ENCODE measurements at regions not wholly inside any gene's neighbourhood (a gene's known extent, or its start where the extent isn't known, plus 50 kb on each side); places are given as distances from the start of the nearest gene placed in this dataset.
A peak's percentile ranks its signal among the peaks of the same experiment; 100 is the strongest.
"Not testable (repeated sequence)": the region's sequence is repeated elsewhere in the genome, so short reads cannot be mapped to it uniquely, and the experiment has no call there.

DNA sequence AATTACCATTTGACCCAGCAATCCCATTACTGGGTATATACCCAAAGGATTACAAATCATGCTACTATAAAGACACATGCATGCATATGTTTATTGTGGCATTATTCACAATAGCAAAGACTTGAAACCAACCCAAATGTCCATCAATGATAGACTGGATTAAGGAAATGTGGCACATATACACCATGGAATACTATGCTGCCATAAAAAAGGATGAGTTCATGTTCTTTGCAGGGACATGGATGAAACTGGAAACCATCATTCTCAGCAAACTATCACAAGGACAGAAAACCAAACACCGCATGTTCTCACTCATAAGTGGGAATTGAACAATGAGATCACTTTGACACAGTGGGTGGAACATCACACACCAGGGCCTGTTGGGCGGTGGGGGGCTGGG lies 83.9 kb upstream of the MAP3K1 start:
- DNase-seq, result not testable (repeated sequence)

DNA sequence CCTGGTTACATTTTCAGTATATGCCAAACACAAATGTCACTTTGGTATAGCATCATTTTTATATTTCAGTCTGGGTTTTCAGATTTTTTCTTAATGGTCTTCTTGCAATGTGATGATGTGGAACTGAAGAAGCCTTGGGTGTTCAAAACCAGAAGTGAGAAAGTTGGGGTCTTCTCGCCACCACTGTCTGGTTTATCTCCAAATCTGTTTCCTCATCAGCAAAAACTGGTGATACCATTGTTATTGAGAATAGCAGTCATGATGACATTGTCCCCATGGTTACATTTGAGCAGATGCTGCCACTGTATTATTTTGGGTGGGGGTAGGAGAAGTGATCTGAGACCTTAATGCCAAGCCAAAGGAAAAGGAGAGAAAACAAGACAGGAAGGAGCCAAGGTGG lies 85.9 kb upstream of the MAP3K1 start:
- DNase-seq, result no peak

DNA sequence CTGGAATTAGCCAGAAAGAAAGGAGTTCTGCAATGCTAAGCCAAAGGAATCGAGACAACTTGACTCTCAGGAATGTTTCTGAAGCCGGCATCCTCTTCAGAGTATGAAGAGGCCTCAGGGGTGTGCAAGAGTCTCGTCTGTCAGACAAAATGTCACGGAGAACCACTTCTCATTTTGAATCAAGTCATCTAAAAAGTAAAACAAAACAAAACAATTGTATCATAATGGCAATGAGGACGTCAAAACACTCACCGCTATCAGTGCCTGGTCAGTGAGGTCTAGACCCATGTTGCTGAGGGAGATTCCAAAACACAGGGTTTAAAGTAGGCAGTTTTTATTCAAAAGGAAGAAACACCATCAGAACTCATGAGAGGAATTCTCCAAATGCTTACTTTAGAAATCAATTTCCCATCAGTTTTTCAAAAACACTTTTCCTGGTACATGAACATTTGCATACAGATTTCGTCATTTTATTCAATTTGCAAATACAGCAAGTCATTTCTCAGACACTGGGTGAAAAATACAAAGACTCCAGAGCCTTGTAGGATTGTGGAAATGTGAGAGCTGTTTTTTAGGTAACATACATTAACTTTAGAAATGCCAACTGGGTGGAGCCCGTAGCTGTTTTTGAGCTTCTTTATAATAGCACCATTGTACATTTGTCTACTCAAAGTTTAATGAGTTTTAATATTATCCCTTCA lies 89.5 kb upstream of the MAP3K1 start:
- peak; percentile 39 to 66 for DNase-seq

DNA sequence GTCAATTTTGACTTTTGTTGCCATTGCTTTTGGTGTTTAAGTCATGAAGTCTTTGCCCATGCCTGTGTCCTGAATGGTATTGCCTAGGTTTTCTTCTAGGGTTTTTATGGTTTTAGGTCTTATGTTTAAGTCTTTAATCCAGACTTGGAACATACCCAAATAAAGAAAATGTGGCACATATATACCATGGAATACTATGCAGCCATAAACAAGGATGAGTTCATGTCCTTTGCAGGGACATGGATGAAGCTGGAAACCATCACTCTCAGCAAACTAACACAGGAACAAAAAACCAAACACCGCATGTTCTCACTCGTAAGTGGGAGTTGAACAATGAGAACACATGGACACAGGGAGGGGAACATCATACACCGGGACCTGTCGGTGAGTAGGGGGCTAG lies 90.5 kb upstream of the MAP3K1 start:
- not testable (repeated sequence) for DNase-seq

DNA sequence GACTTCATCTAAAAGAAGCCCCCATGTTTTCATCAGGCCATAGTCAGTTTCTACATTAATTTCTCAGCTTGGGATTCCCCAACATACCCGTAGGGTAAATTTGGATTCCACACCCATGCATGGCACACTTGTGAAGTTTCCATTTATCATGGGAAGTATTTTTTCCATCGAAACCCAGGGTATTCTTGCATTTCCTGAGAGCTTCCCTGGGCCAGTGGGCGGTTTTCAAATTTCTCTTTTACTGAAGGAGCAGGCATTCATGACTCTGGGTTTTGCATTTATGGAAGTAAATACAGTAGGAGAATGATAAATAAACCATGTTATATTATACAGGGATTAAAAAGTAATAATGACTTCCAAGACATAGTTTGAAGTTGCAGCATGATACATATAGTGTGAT lies 93.0 kb upstream of the MAP3K1 start:
- DNase-seq, result peak in 1 of 2 donors; percentile 32

DNA sequence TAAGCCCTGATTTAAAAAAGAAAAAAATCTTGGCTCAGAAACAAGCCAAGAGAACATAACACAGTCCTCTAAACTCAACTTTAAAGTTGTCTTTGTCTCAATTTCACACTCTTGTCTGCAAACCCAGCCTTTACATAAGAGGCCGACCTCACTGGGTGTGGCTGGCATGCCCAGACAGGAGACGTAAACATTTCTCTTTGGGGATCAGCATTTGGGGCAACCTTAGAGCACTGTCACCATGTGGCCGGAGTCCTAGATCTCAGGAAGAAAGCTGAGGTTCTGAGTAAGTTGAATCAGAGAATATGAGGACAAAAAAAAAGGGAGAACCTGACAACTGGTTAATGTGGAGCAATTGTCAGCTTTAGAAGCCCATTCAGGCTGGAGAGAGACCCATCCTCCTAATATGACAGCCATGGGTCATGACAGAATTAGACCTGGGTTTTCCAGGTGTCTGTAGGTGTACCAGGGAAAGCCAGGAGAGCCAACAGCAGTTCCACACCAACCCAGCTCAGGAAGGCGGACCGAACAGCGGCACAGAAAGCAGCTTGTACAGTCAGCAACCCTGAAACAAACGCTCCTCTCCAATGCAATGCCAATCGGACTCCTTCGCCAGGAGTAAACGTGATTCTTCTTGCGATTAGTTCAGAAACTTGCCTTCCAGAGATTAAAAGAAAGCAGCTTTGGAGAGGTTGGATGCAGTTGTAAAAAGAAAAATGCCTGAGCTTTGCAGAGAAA lies 97.9 kb upstream of the MAP3K1 start:
- no peak for DNase-seq

DNA sequence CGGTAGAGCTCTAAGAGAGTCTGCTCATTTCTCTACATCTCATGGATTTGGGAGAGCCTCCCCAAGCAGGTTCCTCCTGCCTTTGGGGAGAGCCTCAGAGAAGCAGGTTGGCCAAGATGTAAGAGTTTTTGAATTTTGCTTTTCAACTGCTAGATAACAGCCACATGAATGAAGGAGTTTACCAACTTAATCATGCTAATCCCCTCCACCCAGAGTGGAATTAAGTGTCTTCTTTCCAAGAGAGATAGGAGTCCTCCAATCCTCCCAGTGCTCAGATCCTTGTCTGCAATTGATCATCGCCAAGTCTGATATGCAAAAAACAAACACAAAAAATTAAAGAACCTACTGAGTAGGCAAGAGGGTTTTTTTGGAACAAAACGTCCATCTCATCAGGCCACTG lies 99.4 kb upstream of the MAP3K1 start:
- no peak for DNase-seq

DNA sequence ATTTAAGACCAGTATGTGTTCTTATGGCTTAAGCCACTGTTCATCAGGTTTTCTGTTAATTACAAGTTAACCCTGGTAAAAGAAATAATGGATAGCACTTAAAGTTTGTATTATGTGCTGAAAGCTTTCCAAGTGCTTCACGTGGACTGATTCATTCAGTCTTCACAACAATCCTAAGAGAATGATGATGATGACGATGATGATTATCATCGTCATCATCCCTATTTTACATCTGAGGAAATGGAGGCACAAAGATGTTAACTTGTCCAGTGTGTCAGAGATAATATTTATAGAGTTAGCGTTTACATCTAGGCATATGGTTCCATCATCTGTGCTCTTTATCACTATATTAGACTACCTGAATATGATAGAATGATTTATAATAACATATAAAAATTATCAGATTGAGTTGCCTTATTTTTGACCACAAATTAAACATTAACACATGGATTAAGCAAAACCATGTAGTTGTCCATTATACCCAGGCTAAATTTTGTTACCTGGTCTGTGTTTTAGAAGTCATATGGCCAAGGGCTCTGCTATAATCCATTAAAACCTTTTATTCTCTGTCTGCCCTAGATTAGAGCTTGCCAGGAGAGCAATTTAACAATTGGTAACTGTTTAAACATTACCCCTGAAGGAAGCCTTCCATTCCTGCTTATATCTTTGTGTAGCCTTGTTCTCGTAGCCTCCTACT lies 102.3 kb upstream of the MAP3K1 start:
- no peak for DNase-seq

DNA sequence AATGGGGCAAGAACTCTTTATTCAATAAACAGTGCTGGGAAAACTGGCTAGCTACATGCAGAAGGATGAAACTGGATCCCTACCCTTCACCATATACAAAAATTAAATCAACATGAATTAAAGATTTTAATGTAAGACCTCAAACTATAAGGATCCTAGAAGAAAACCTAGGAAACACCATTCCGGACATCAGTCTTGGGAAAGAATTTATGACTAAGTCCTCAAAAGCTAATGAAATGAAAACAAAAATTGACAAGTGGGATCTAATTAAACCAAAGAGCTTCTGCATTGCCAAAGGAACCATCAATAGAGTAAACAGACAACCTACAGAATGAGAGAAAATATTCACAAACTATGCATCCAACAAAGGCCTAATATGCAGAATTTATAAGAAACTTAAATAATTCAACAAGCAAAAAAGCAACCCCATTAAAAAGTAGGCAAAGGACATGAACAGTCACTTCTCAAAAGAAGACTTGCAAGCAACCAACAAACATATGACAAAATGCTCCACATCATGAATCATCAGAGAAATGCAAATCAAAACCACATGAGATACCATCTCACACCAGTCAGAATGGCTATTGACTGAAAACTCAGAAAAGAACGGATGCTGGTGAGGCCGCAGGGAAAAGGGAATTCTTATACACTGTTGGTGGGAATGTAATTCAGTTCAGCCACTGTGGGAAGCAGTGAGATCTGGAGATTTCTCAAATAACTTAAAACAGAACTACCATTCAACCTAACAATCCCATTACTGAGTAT lies 104.3 kb upstream of the MAP3K1 start:
- DNase-seq, result no peak

DNA sequence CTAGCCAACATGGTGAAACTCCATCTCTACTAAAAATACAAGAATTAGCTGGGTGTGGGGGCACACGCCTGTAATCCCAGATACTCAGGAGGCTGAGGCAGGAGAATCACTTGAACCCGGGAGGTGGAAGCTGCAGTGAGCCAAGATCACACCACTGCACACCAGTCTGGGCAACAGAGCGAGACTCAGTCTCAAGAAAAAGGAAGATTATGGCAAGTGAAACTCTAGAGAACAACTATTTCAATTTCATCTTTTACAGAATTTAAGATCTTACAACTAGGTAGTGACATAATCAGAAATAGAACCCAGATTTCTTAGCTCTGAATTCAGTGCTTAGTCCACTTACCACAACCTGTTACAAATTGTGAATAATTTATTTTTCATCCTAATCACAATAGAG lies 108.8 kb upstream of the MAP3K1 start:
- no peak for DNase-seq

DNA sequence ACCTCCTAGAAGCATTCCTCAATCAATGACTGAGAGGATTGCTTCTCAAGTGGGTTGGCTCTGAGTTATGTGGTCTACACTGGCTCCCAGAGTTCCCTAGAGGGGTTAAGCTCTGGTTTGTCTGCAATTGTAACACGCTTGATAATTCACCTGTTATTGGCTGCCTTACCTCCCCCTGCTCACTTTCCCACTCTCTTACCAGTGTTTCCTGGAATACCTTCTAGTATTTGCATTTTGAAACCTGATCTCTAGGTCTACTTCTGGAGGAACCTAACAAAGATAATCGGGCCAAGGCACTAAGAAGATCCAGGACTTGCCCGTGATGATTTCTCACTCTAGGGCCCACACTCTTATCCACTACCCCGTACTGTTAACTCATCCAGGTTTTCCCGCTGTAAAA lies 110.1 kb upstream of the MAP3K1 start:
- no peak for DNase-seq

DNA sequence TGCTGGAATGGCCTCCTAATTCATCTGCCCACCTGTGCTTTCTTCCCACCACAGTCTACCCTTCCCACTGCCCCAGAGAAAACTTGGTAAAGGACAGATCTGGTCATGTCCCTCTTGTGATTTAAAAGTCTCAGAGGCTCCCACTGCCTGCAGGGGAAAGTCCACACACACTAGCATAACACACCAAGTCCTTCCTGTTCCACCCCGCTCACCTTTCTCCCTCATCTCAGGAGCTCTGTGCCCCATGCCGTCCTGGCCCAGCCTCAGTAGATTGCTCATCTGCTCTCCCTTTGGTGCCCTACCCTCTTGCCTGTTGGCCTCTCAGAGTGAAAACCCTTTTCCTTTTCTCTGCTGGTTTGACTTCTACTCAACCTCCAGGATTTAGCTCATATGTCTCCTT lies 111.4 kb upstream of the MAP3K1 start:
- DNase-seq, result no peak

DNA sequence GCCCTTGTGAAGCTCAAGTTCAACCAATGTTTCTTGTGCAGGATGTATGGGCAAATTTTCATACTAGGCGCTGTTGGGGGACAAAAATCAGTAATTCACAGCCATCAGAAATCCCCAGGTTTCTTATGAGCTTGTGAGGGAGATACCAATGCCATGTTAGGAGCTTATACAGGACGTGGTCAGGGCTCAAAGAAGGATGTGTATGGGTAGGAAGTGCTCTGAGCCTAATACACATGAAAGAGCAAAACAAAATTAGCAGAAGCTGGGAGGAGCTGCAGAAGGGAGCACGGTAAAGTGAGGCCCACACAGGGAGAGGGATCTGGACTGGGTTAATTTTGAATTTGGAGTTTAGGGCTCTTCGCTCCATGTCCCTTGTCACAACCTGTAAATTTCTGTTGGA lies 114.6 kb upstream of the MAP3K1 start:
- DNase-seq, result no peak

DNA sequence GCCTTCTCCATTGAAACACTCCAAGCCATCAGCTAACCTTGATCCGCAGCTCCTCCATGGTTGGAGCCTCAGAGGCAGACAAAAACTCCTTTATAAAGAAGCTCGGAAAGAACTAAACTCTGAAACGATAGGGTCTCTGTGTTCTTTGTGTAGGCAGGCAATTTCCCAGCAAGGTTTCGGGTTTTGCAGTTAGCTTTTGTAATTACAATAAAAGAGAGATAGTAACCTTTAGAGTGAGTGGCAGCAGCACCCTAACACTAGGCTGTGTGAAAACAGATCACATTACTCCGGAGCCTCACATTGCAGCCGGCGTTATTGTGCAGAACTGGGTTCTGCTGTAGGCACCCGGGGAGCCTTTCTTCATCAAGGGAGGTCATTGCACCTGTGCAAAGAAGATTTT lies 115.8 kb upstream of the MAP3K1 start:
- no peak for DNase-seq

DNA sequence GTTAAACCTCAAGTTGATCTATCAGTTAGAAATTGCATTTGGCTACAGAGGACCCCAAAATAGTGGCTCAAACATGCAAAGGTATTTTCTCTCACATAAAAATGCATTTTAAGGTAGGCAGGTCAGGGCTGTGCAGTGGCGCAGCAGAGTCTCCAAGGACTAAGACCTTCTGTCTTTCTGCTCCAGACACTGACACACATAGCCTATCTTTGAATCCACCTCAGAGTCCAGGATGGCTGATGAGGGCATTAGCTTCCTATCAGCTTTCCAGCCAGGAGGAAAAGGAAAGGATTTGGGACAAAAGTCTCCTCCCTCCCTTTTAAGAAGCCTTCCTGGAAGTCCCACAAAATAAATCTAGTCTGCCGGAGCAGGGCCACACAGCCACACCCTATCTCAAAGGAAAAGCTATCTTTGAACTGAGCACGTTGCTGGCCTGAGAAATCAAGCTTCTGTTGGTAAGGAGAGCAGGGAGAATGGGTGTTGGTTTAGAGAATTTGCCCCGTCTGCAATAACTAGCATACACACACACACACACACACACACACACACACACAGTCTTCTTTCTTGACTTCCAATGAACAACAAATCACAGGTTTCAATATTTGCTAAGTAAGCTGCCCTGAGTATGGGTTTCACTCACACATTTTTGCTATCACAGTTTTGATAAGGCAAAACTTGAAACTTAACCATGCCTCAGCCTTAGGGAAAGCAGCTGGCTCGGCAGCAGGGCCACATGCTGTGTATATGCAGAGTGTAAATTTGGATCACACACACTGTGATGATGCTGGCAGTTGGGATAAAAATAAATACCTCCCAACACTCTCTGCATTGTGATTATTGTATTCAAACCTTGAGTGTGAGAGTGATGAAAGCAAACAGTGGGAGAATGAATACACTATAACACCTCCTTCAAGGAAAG lies 116.6 kb upstream of the MAP3K1 start:
- DNase-seq, result no peak

DNA sequence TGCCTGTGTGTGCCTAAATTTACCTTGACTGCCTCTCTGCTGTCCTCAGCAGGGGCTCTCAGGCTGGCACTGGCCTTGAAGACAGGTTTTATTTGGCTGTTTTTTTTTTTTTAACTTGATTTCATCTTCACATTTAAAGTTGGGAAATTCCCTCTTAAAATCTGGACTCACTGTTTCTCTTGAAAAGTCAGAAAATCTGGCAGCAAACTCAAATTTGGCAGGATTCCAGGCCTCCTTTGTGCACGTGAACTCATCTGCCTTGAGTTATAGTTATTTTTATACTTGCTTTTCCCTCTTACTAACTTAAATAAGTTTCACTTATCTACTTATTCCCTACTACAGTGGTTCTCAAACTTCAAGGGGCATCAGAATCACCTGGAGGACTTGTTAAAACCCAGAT lies 118.4 kb upstream of the MAP3K1 start:
- no peak for DNase-seq

DNA sequence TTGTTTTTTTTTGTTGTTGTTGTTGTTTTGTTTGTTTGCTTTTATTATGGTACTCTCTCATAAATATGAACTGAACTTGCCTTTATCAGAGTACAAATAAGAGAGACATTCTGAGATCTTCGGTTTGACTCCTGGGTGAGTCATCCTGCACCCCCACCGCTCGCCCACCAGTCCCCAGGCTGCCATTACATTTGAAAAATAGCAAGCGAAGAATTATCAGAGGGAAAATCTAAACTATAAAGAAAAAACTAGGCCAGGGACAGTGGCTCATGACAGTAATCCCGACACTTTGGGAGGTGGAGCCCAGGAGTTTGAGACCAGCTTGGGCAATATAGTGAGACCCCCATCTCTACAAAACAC lies 122.1 kb upstream of the MAP3K1 start:
- DNase-seq, result no peak

DNA sequence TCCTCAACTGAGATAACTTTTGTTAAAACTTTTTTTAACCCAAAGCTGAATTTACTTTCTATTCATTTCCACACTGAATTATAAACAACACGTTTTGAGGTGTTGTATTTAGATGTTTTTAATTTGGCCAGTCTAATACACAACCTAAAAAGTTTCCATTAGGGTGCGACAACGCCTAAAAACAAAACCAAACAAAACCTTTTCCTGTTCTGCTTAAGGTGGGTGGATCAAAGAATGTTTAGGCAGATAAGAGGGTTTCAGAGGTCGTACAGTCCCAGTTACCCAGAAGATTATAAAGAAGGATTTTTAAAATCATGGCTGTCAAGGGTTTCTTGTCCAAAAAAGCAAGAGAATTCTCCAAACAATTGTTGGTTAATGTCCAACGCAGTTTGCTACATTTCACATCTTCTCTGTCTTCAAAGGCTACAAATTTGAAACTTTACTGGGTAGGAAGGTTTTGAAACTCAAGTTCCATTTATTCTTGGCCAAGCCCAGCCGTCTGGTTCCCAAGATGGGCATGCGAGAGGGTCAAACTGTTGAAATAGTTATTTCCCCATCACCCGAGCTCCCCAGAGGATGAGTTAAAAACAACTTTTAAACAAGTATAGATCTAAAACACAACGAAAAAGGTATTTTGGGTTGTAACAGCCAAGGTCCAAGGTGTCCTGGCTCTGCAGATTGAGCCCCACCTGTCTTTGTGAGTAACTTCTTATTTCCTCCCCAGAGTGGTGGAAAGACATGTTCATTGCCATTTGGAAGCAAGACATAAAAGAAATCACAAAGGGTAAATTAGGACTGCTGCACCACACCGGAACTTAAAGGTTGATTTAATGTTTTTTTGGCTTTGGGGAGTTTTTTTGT lies 122.8 kb upstream of the MAP3K1 start:
- DNase-seq, result peak; percentile 16 to 31

DNA sequence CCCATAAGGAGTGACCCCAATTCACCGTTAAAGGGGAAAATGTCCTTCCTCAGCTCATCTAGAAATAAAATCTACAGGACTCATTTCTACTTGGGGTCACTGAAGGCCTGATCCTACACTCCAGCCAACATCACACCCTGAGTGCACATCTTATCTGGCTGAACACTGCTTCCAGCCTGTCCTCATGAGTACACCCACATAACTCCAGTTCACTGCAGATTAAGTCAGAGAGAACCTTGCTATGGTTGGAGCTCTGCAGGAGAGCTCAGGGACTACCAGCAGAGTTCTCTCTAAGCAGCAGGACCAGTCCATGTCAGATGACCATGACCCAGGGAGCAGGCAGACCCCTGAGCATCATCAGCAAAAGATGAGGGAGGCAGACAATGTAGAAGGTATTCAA lies 126.9 kb upstream of the MAP3K1 start:
- no peak for DNase-seq

DNA sequence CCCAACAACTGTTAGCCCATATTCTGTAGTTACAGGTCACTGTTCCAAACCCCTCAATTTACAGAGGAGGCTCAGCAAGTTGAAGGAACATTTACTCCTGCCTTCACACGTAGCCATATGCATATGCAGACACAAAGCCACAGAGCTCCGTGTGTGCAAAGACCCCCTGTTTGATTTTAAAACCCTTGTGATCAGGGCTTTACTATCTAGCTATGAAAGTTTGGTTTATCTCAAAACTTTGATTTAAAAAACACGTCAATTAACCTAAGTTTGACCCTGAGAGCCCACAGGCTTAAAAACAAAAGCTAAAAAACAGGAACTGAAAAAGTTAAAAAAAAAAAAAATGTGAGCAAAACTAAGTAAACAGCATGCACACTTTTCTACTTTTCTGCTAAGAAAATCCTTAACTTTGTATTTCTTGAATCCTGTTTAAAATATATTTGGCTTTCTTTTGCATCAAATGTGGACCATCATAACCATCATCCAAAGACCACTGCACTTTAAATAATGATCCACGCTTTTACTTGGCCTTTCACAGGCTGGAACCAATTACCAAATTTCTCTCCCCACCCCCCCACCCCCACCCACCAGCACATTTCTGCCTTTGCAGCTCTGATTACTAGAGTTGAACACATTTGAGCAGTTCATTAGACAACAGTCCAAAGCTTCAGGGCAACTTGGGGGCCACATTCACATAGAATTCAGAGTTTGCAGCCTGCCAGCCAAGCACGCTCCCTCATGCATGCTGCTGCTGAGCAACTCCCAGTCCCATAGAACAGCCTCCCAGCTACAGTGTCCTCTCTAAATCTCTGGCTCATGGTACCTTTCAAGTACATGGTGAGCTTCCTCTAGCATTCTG lies 128.8 kb upstream of the MAP3K1 start:
- DNase-seq, result peak in 1 of 2 donors; percentile 44
